HCT116 (cell line): ENCODE measurements at regions not wholly inside any gene's neighbourhood (a gene's known extent, or its start where the extent isn't known, plus 50 kb on each side); places are given as distances from the start of the nearest gene placed in this dataset.

Source experiments
- ATAC-seq: fragments of 200-7000 bp; cut with Tn5 transposase; 2 replicates; pipeline ENCODE4 v1.9.1; 2020; ENCODE audit warnings: mild to moderate bottlenecking, moderate library complexity
- BruUV-seq: library from RNA; stranded (reverse); fragments of 400-500 nt; replicated peaks from 2 replicates; lab custom pipeline; 2021; lab: Mats Ljungman, UMichigan
- CTCF ChIA-PET: fragments of 300-600 bp; sonication (Branson Sonifier 250); formaldehyde crosslinking; loops from one replicate; lab custom pipeline; 2021; ENCODE audit warnings: antibody characterized with exemption; lab: Charles Lee
- POLR2A ChIA-PET: fragments of 300-600, 350-600 bp; sonication (Branson Sonifier 250); formaldehyde crosslinking; loops from one replicate; lab custom pipeline; 2021; ENCODE audit warnings: antibody characterized with exemption; lab: Charles Lee
- RAD21 ChIA-PET, 2 experiments: fragments of 300-600 bp; sonication (Branson Sonifier 250); formaldehyde crosslinking; loops; one replicate each; lab custom pipeline; 2023; ENCODE audit warnings: low total read pairs in 2 of 2; ENCODE audit not compliant: uncharacterized antibody in 2 of 2, unreplicated experiment in 2 of 2, low non-redundant PET in 1 of 2; lab: Charles Lee
- DNase-seq: peaks from one replicate; pipeline ENCODE4 v3.0.0-alpha.2; 2010; ENCODE audit warnings: low read depth, low spot score
- H2AFZ ChIP-seq: fragments of 200-600 bp; shearing (Covaris generic), sonication (generic); 2 replicates; pipeline ENCODE4 v1.6.1; 2017; ENCODE audit warnings: low read depth, mixed run types, mixed read lengths, antibody characterized with exemption, low read length; ENCODE audit not compliant: poor library complexity, severe bottlenecking
- H3K27ac ChIP-seq: 2 replicates; pipeline ENCODE4 v1.5.1; 2012; ENCODE audit warnings: low read depth, low read length
- H3K27me3 ChIP-seq: fragments of 200-600 bp; sonication (generic); 2 replicates; pipeline ENCODE4 v1.6.1; 2016; ENCODE audit warnings: mixed run types, low read length, mixed read lengths; ENCODE audit not compliant: insufficient read depth
- H3K36me3 ChIP-seq, 2 experiments: fragments of 200-500 bp in 1 of 2; fragments of 200-600 bp in 1 of 2; sonication (Bioruptor generic) in 1 of 2; sonication (generic) in 1 of 2; 2 replicates each; pipeline versions ENCODE4 v1.5.1 to v1.6.1; 2014 to 2016; ENCODE audit warnings: low read length in 2 of 2, inconsistent platforms in 1 of 2, mixed read lengths in 1 of 2, mixed run types in 1 of 2; ENCODE audit not compliant: insufficient read depth in 2 of 2, control insufficient read depth in 1 of 2
- H3K4me1 ChIP-seq, 2 experiments: fragments of 200-600 bp in 1 of 2; sonication (generic) in 1 of 2; 2 replicates each; pipeline versions ENCODE4 v1.5.1 to v1.6.1; 2012 to 2017; ENCODE audit warnings: low read length in 2 of 2, inconsistent platforms in 1 of 2, mild to moderate bottlenecking in 1 of 2, mixed read lengths in 1 of 2, mixed run types in 1 of 2, moderate library complexity in 1 of 2; ENCODE audit not compliant: insufficient read depth in 2 of 2, control insufficient read depth in 1 of 2
- H3K4me2 ChIP-seq: fragments of 200-600 bp; sonication (generic); 2 replicates; pipeline ENCODE4 v1.6.1; 2017; ENCODE audit warnings: mixed run types, low read length, mixed read lengths
- H3K4me3 ChIP-seq, 2 experiments: fragments of 200-600 bp in 1 of 2; sonication (generic) in 1 of 2; replicated peaks in 1 of 2; 2 replicates each; pipeline ENCODE4 v1.5.1; 2011 to 2016; ENCODE audit warnings: low read length in 2 of 2, control low read depth in 1 of 2, low read depth in 1 of 2, mild to moderate bottlenecking in 1 of 2, mixed read lengths in 1 of 2, mixed run types in 1 of 2
- H3K79me2 ChIP-seq: fragments of 200-600 bp; sonication (generic); 2 replicates; pipeline ENCODE4 v1.6.1; 2017; ENCODE audit warnings: mild to moderate bottlenecking, mixed run types, low read length, moderate library complexity, mixed read lengths; ENCODE audit not compliant: insufficient read depth
- H3K9ac ChIP-seq: fragments of 200-600 bp; sonication (generic); 2 replicates; pipeline ENCODE4 v1.6.1; 2016; ENCODE audit warnings: low read length, mixed read lengths
- H3K9me2 ChIP-seq: fragments of 200-600 bp; sonication (generic), shearing (Covaris generic); 2 replicates; pipeline ENCODE4 v1.6.1; 2017; ENCODE audit warnings: mixed run types, mild to moderate bottlenecking, moderate library complexity; ENCODE audit not compliant: insufficient read depth
- H3K9me3 ChIP-seq, 2 experiments: fragments of 200-500 bp in 1 of 2; fragments of 200-600 bp in 1 of 2; sonication (Bioruptor generic) in 1 of 2; sonication (generic) in 1 of 2; 2 replicates each; pipeline ENCODE4 v1.6.1; 2014 to 2017; ENCODE audit warnings: low read length in 2 of 2, mixed read lengths in 2 of 2, inconsistent platforms in 1 of 2, low read depth in 1 of 2, mild to moderate bottlenecking in 1 of 2, mixed run types in 1 of 2, moderate library complexity in 1 of 2; ENCODE audit not compliant: control insufficient read depth in 1 of 2, insufficient read depth in 1 of 2
- H4K20me1 ChIP-seq: fragments of 200-600 bp; sonication (generic), shearing (Covaris generic); 2 replicates; pipeline ENCODE4 v1.6.1; 2017; ENCODE audit warnings: mixed run types, mild to moderate bottlenecking, moderate library complexity; ENCODE audit not compliant: insufficient read depth
- CBX3 ChIP-seq: IDR thresholded peaks from 2 replicates; pipeline ENCODE4 v1.6.1; 2012; ENCODE audit warnings: low read depth
- ELF1 ChIP-seq: IDR thresholded peaks from 2 replicates; pipeline ENCODE4 v1.6.1; 2012; ENCODE audit warnings: low read depth, borderline replicate concordance
- EZH2 ChIP-seq: fragments of 200-600 bp; sonication (generic); IDR thresholded peaks from 2 replicates; pipeline ENCODE4 v1.6.1; 2017; ENCODE audit warnings: antibody characterized with exemption, mixed run types
- EZH2phosphoT487 ChIP-seq: fragments of 200-600 bp; IDR thresholded peaks from 2 replicates; pipeline ENCODE4 v1.6.1; 2018; ENCODE audit warnings: antibody characterized with exemption, borderline replicate concordance
- RAD21 ChIP-seq: IDR thresholded peaks from 2 replicates; pipeline ENCODE4 v1.6.1; 2012; ENCODE audit warnings: low read depth, mild to moderate bottlenecking
- SP1 ChIP-seq: IDR thresholded peaks from 2 replicates; pipeline ENCODE4 v1.6.1; 2012; ENCODE audit warnings: low read depth
- SRF ChIP-seq: IDR thresholded peaks from 2 replicates; pipeline ENCODE4 v1.6.1; 2012; ENCODE audit warnings: low read depth
- TCF7L2 ChIP-seq: IDR thresholded peaks from 2 replicates; pipeline ENCODE4 v1.7.0; 2011; ENCODE audit warnings: borderline replicate concordance, inconsistent platforms; ENCODE audit not compliant: insufficient read depth, insufficient read length; ENCODE audit errors: extremely low read depth
- YY1 ChIP-seq: IDR thresholded peaks from 2 replicates; pipeline ENCODE4 v1.6.1; 2011; ENCODE audit warnings: low read length, low read depth, moderate library complexity, mild to moderate bottlenecking; ENCODE audit not compliant: insufficient replicate concordance; ENCODE audit errors: extremely low read depth
- ZFX ChIP-seq: fragments of 450-650 bp; IDR thresholded peaks from 2 replicates; pipeline ENCODE4 v1.6.1; 2017
- intact Hi-C: fragments of 100-400 bp; cut with micrococcal nuclease; formaldehyde crosslinking; loops from 2 replicates; pipeline ENCODE4 v1.10.0; 2022
- TF ChIP-seq, protein P1 (sequence below): IDR thresholded peaks from 2 replicates; pipeline ENCODE4 v1.6.1; 2011; ENCODE audit warnings: mild to moderate bottlenecking, low read length, moderate library complexity; ENCODE audit not compliant: insufficient replicate concordance; ENCODE audit errors: extremely low read depth
- TF ChIP-seq, protein P2 (sequence below): IDR thresholded peaks from 2 replicates; pipeline ENCODE4 v1.6.1; 2012
- TF ChIP-seq, protein P3 (sequence below), 3 experiments: fragments of 200-600 bp in 1 of 3; sonication (generic) in 1 of 3; IDR thresholded peaks in 2 of 3; conservative IDR thresholded peaks in 1 of 3; 2 replicates each; pipeline ENCODE4 v1.5.1; 2012 to 2017; ENCODE audit warnings: low read depth in 2 of 3, low read length in 2 of 3, antibody characterized with exemption in 1 of 3, borderline replicate concordance in 1 of 3, control low read depth in 1 of 3, mild to moderate bottlenecking in 1 of 3, mixed read lengths in 1 of 3, mixed run types in 1 of 3, moderate library complexity in 1 of 3; ENCODE audit not compliant: insufficient read depth in 1 of 3
- TF ChIP-seq, protein P4 (sequence below): IDR thresholded peaks from 2 replicates; pipeline ENCODE4 v1.6.1; 2012

DNA sequence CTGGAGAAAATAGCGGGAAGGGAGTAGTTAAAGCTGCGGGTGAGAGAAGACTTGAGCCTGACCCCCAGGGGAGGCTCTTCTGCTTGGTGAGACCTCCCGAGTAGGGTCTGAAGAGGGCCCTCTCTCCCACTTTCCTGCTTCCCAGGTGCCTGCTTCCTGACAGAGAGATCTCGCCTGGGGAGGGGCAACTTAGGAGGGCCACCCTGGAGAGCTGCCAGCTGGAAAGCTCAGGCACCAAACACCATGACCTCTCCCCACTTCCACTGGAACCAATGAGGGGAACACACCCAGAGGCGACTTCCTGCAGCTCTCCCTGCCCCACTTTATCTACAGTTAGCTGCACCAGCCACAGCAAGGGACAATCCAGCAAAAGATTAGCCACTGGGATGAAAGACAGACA is 208.0 kb downstream of the TBXT start:
- no peaks in the 10 kb centered on the region for H3K27me3 ChIP-seq
- no peak overlapping the region for H3K4me3 ChIP-seq
- RAD21 ChIA-PET: no interaction called here
- DNase-seq (no peak), ATAC-seq (no peak)
- H3K9me3 ChIP-seq: no peaks in the 10 kb centered on the region
- no peak overlapping the region for H3K27ac ChIP-seq
- POLR2A ChIA-PET: no interaction called here
- intact Hi-C loops: no loop called here
- no peaks in the 10 kb centered on the region for H3K4me1 ChIP-seq
- H4K20me1 ChIP-seq: no peaks in the 10 kb centered on the region
- H3K79me2 ChIP-seq: no peaks in the 10 kb centered on the region
- BruUV-seq: no TSS peak
- H3K4me2 ChIP-seq: no peak overlapping the region
- H3K36me3 ChIP-seq: no peaks in the 10 kb centered on the region
- no peak overlapping the region for H3K9ac ChIP-seq
- CTCF ChIA-PET: no interaction called here
- TF ChIP-seq, protein P1, sequence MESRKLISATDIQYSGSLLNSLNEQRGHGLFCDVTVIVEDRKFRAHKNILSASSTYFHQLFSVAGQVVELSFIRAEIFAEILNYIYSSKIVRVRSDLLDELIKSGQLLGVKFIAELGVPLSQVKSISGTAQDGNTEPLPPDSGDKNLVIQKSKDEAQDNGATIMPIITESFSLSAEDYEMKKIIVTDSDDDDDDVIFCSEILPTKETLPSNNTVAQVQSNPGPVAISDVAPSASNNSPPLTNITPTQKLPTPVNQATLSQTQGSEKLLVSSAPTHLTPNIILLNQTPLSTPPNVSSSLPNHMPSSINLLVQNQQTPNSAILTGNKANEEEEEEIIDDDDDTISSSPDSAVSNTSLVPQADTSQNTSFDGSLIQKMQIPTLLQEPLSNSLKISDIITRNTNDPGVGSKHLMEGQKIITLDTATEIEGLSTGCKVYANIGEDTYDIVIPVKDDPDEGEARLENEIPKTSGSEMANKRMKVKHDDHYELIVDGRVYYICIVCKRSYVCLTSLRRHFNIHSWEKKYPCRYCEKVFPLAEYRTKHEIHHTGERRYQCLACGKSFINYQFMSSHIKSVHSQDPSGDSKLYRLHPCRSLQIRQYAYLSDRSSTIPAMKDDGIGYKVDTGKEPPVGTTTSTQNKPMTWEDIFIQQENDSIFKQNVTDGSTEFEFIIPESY: no peak
- H2AFZ ChIP-seq: no peak overlapping the region
- no peaks in the 10 kb centered on the region for H3K9me2 ChIP-seq

DNA sequence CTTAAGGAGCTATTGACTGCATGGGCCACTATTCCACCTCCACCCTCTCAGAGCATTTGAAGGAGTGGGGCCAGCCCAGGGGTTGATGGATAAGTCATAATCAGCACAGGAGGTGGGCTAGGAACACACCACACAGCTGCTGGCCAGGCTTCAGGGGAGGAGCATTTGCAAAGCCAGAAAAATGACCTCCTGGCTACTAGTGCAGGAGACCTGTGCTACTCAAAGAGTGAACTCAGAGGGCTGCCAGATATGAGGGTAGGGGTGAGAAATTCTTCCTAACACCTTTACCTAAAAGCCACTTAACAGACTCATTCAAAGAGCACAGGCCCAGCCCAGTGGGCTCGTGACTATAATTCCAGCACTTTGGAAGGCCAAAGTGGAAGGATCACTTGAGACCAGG is 210.8 kb downstream of the TBXT start:
- Histone ChIP-seq H3K27ac (no peak overlapping the region), H3K9me3 (no peaks in the 10 kb centered on the region), H3K27me3 (no peaks in the 10 kb centered on the region), H3K36me3 (no peaks in the 10 kb centered on the region), H3K4me1 (no peaks in the 10 kb centered on the region), H4K20me1 (no peaks in the 10 kb centered on the region), H2AFZ (no peak overlapping the region), H3K4me2 (no peak overlapping the region), H3K9me2 (no peaks in the 10 kb centered on the region), H3K9ac (no peak overlapping the region), H3K79me2 (no peaks in the 10 kb centered on the region), H3K4me3 (no peak overlapping the region)
- ChIA-PET RAD21 (no interaction called here), POLR2A (no interaction called here), CTCF (no interaction called here)
- no peak for DNase-seq
- intact Hi-C loops: no loop called here
- BruUV-seq: no TSS peak
- ATAC-seq: no peak
- TF ChIP-seq, protein P1: no peak
- no peak for TF ChIP-seq RAD21
- no peak for TF ChIP-seq SRF
- no peak for TF ChIP-seq ZFX
- TF ChIP-seq, protein P2, sequence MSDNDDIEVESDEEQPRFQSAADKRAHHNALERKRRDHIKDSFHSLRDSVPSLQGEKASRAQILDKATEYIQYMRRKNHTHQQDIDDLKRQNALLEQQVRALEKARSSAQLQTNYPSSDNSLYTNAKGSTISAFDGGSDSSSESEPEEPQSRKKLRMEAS: no peak
- TF ChIP-seq CBX3: no peak
- TF ChIP-seq EZH2: no peak
- TF ChIP-seq, protein P3, sequence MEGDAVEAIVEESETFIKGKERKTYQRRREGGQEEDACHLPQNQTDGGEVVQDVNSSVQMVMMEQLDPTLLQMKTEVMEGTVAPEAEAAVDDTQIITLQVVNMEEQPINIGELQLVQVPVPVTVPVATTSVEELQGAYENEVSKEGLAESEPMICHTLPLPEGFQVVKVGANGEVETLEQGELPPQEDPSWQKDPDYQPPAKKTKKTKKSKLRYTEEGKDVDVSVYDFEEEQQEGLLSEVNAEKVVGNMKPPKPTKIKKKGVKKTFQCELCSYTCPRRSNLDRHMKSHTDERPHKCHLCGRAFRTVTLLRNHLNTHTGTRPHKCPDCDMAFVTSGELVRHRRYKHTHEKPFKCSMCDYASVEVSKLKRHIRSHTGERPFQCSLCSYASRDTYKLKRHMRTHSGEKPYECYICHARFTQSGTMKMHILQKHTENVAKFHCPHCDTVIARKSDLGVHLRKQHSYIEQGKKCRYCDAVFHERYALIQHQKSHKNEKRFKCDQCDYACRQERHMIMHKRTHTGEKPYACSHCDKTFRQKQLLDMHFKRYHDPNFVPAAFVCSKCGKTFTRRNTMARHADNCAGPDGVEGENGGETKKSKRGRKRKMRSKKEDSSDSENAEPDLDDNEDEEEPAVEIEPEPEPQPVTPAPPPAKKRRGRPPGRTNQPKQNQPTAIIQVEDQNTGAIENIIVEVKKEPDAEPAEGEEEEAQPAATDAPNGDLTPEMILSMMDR (IDR thresholded peaks at IDR 0.05 in 2 of 3, conservative IDR thresholded peaks at IDR 0.05 in 1 of 3; ENCODE audit: borderline replicate concordance in 1 of 3, insufficient read depth in 1 of 3, low read depth in 2 of 3, low read length in 2 of 3): no peak
- no peak for TF ChIP-seq EZH2phosphoT487
- TF ChIP-seq YY1: no peak
- no peak for TF ChIP-seq TCF7L2
- TF ChIP-seq, protein P4, sequence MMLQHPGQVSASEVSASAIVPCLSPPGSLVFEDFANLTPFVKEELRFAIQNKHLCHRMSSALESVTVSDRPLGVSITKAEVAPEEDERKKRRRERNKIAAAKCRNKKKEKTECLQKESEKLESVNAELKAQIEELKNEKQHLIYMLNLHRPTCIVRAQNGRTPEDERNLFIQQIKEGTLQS: no peak
- no peak for TF ChIP-seq SP1
- TF ChIP-seq ELF1: no peak
